Neural cell (in vitro differentiated cells): ENCODE measurements at regions not wholly inside any gene's neighbourhood (a gene's known extent, or its start where the extent isn't known, plus 50 kb on each side); places are given as distances from the start of the nearest gene placed in this dataset.

Source experiments
- EZH2 ChIP-seq: fragments of 200-600, 300-800 bp; shearing (Covaris generic), sonication (generic); IDR thresholded peaks from 2 replicates; pipeline ENCODE4 v1.6.1; 2014; ENCODE audit warnings: antibody characterized with exemption, low read length, borderline replicate concordance, mild to moderate bottlenecking; ENCODE audit not compliant: insufficient read depth, poor library complexity, severe bottlenecking
- POLR2AphosphoS5 ChIP-seq: IDR thresholded peaks from 2 replicates; pipeline ENCODE4 v1.6.1; 2012
- RAD21 ChIP-seq: fragments of 450-650 bp; conservative IDR thresholded peaks from 2 replicates; pipeline ENCODE4 v1.6.1; 2014; ENCODE audit warnings: antibody characterized with exemption, mild to moderate bottlenecking, moderate library complexity
- TAF1 ChIP-seq: IDR thresholded peaks from 2 replicates; pipeline ENCODE4 v1.6.1; 2012; ENCODE audit warnings: low read depth
- TF ChIP-seq, protein P1 (sequence below): fragments of 450-650 bp; IDR thresholded peaks from 2 replicates; pipeline ENCODE4 v1.5.1; 2014; ENCODE audit warnings: antibody characterized with exemption, mild to moderate bottlenecking, moderate library complexity; ENCODE audit not compliant: poor library complexity, severe bottlenecking

DNA sequence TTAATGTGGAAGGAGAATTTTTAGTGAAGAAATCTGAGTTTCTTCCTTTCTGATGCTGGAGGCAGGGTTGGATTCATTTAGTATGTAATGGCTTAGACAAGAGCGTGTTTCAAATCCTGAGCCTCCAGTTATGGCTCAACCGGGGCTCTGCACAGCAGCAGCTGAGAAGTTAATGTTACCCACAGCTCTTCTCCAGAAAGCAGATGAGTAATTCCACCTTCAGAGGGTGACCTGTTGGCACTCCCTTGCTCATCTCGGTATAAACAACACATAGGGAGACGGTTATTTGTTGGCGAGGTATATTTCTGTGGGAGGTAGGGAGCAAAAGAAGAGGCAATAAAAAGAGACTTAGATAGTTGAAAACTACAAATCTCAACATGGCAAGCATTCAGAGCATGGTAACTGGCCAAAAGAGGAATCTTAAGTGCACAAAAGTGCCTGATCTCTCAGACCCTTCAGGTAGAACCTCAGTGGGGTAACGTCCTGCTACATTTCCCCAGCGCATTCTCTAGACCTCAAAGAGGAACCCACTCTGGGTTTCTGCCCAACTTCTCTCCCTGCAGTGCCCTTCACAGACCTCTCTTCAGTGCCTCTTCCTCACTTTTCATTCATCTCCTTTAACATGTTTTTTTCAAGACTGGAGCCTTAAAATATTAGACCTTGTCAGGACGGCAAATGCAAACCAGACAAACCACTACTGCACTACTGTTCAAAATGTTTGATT, 417.5 kb upstream of the ADAMTSL1 start:
- TF ChIP-seq, protein P1, sequence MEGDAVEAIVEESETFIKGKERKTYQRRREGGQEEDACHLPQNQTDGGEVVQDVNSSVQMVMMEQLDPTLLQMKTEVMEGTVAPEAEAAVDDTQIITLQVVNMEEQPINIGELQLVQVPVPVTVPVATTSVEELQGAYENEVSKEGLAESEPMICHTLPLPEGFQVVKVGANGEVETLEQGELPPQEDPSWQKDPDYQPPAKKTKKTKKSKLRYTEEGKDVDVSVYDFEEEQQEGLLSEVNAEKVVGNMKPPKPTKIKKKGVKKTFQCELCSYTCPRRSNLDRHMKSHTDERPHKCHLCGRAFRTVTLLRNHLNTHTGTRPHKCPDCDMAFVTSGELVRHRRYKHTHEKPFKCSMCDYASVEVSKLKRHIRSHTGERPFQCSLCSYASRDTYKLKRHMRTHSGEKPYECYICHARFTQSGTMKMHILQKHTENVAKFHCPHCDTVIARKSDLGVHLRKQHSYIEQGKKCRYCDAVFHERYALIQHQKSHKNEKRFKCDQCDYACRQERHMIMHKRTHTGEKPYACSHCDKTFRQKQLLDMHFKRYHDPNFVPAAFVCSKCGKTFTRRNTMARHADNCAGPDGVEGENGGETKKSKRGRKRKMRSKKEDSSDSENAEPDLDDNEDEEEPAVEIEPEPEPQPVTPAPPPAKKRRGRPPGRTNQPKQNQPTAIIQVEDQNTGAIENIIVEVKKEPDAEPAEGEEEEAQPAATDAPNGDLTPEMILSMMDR = no peak
- no peak for TF ChIP-seq RAD21
- TF ChIP-seq POLR2AphosphoS5 = no peak
- no peak for TF ChIP-seq EZH2
- TF ChIP-seq TAF1 = no peak
